ENCODE measurements at regions not wholly inside any gene's neighbourhood (a gene's known extent, or its start where the extent isn't known, plus 50 kb on each side); places are given as distances from the start of the nearest gene placed in this dataset.

DNA sequence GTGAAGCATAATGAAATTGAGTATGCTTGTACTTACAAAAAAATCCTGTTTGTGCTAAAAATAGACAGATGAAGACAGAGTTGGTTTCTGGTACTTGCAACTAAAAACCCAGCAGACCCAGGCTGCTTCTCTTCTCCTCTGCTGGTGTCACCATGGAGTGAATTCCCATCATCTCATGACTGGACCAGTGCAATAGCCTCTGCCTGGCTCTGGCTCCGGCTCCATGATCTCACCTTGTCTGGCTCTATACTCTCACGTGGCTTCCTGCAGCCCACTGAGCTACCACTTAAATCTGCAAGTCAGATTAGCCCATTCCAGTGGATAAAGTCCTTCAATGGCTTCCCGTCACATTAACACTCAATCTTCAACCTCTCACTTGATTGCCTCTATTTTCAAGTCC, 129.2 kb upstream of the CADPS start:
- ChIA-PET POLR2A (interaction anchor here (0.6 kb wide), 2 partner anchors 1514 to 1724 kb away, joined by 3 to 5 read pairs; no protein-coding TSS in a partner anchor), CTCF (ENCODE audit: unreplicated experiment) (no interaction called here)
- no peaks in the 10 kb centered on the region for H3K4me1 ChIP-seq (ENCODE audit: insufficient read depth, low read length, poor library complexity, severe bottlenecking)
- H3K36me3 ChIP-seq (ENCODE audit: insufficient read depth, low read length) = no peaks in the 10 kb centered on the region
- H3K9me2 ChIP-seq (ENCODE audit: insufficient read depth, low read length) = no peaks in the 10 kb centered on the region
- H2AFZ ChIP-seq (ENCODE audit: low read length) = no peak overlapping the region
- no peak overlapping the region for H3K27ac ChIP-seq (ENCODE audit: low read depth, low read length, poor library complexity, severe bottlenecking)
- DNase-seq (ENCODE audit: low spot score) = no peak
- intact Hi-C loops (cut with micrococcal nuclease; ENCODE audit: unreplicated experiment) = no loop called here
- H4K20me1 ChIP-seq (ENCODE audit: insufficient read depth, low read length) = no peaks in the 10 kb centered on the region
- BruUV-seq (replicated peaks) = no TSS peak
- H3K9me3 ChIP-seq (ENCODE audit: low read length) = no peaks in the 10 kb centered on the region
- no peak overlapping the region for H3K4me3 ChIP-seq (ENCODE audit: low read depth, low read length, poor library complexity, severe bottlenecking)
- TF ChIP-seq EZH2phosphoT487 (IDR thresholded peaks at IDR 0.05; ENCODE audit: borderline replicate concordance, low read depth, low read length) = no peak
- TF ChIP-seq, protein P1, sequence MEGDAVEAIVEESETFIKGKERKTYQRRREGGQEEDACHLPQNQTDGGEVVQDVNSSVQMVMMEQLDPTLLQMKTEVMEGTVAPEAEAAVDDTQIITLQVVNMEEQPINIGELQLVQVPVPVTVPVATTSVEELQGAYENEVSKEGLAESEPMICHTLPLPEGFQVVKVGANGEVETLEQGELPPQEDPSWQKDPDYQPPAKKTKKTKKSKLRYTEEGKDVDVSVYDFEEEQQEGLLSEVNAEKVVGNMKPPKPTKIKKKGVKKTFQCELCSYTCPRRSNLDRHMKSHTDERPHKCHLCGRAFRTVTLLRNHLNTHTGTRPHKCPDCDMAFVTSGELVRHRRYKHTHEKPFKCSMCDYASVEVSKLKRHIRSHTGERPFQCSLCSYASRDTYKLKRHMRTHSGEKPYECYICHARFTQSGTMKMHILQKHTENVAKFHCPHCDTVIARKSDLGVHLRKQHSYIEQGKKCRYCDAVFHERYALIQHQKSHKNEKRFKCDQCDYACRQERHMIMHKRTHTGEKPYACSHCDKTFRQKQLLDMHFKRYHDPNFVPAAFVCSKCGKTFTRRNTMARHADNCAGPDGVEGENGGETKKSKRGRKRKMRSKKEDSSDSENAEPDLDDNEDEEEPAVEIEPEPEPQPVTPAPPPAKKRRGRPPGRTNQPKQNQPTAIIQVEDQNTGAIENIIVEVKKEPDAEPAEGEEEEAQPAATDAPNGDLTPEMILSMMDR (conservative IDR thresholded peaks at IDR 0.05; ENCODE audit: low read length) = no peak
- no peak overlapping the region for H3K4me2 ChIP-seq (ENCODE audit: low read length)
- no peaks in the 10 kb centered on the region for H3K79me2 ChIP-seq (ENCODE audit: insufficient read depth, low read depth, low read length)

DNA sequence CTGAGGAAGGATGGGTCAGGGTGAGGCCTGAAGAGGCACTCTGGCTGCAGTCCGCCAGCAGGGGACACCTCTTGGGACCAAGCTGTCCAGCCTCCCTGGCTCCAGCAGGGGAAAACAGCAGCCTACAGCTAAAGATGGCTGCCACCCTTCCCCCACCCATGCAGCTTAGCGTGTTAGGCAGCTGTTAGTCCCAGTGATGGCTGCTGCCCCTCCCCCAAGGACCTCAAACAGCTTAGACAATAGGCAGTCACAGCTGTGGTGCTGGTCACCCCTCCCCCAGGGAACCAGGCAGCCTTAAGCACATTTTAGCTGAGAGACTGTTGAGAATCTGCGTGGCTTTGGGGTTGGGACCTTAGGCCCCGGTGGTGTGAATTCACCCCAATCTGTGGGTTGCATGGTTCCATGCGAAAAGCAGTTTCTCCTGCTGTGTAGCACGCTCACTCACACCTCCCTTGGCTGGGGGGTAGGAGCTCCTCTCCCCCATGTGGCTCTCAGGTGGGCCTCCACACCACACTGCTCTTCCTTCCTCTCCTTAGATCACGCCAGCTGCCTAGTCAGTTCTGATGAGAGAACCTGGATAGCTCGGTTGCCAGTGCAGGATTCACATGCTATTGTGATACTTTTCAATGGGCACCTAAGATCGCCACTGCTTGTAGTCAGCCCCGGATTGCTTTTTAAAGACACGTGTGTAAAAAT, 140.5 kb upstream of the CADPS start:
- Histone ChIP-seq H3K9me3 (ENCODE audit: low read length) (no peaks in the 10 kb centered on the region), H3K27ac (ENCODE audit: low read depth, low read length, poor library complexity, severe bottlenecking) (peak overlapping the region; percentile 15), H4K20me1 (ENCODE audit: insufficient read depth, low read length) (no peaks in the 10 kb centered on the region), H3K4me2 (ENCODE audit: low read length) (peak overlapping the region; percentile 29; the same call in 1 of the 2 replicates), H3K9me2 (ENCODE audit: insufficient read depth, low read length) (no peaks in the 10 kb centered on the region), H3K79me2 (ENCODE audit: insufficient read depth, low read depth, low read length) (no peaks in the 10 kb centered on the region), H2AFZ (ENCODE audit: low read length) (0 out of 2 replicates have a peak overlapping the region, but pooled peaks have one; percentile 18), H3K36me3 (ENCODE audit: insufficient read depth, low read length) (no peaks in the 10 kb centered on the region), H3K4me3 (ENCODE audit: low read depth, low read length, poor library complexity, severe bottlenecking) (no peak overlapping the region), H3K4me1 (ENCODE audit: insufficient read depth, low read length, poor library complexity, severe bottlenecking) (peaks cover 12% of the 10 kb centered on the region)
- no TSS peak for BruUV-seq (replicated peaks)
- DNase-seq (ENCODE audit: low spot score) = peak; percentile 71
- TF ChIP-seq EZH2phosphoT487 (IDR thresholded peaks at IDR 0.05; ENCODE audit: borderline replicate concordance, low read depth, low read length) = no peak
- TF ChIP-seq, protein P1 (conservative IDR thresholded peaks at IDR 0.05; ENCODE audit: low read length) = no peak
- CTCF ChIA-PET (ENCODE audit: unreplicated experiment) = no interaction called here
- POLR2A ChIA-PET = no interaction called here
- intact Hi-C loops (cut with micrococcal nuclease; ENCODE audit: unreplicated experiment) = no loop called here

DNA sequence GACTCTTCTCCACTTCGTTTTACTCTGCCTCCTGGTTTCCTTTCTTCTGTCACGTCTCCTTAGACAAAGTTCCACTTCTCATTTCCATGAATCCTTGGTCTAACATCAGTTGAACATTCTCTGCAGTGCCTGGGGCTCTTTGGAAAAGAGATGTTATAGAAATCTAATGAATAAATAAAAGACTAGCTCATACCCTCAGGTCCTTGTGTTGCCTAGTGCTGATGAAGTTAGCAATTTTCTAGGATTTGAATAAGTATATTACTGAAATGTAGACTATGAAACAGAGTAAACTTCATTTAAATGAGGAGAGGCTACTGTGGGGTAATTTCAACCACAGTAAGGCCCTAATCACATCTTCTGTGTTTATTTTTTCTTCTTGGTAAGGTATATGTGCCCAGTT, 146.9 kb upstream of the CADPS start:
- intact Hi-C loops (cut with micrococcal nuclease; ENCODE audit: unreplicated experiment) = no loop called here
- H4K20me1 ChIP-seq (ENCODE audit: insufficient read depth, low read length) = no peaks in the 10 kb centered on the region
- no peaks in the 10 kb centered on the region for H3K9me2 ChIP-seq (ENCODE audit: insufficient read depth, low read length)
- no peak overlapping the region for H2AFZ ChIP-seq (ENCODE audit: low read length)
- TF ChIP-seq EZH2phosphoT487 (IDR thresholded peaks at IDR 0.05; ENCODE audit: borderline replicate concordance, low read depth, low read length) = no peak
- TF ChIP-seq, protein P1 (conservative IDR thresholded peaks at IDR 0.05; ENCODE audit: low read length) = no peak
- no peak for DNase-seq (ENCODE audit: low spot score)
- H3K4me2 ChIP-seq (ENCODE audit: low read length) = no peak overlapping the region
- H3K4me3 ChIP-seq (ENCODE audit: low read depth, low read length, poor library complexity, severe bottlenecking) = no peak overlapping the region
- ChIA-PET POLR2A (no interaction called here), CTCF (ENCODE audit: unreplicated experiment) (no interaction called here)
- no TSS peak for BruUV-seq (replicated peaks)
- H3K9me3 ChIP-seq (ENCODE audit: low read length) = no peaks in the 10 kb centered on the region
- H3K4me1 ChIP-seq (ENCODE audit: insufficient read depth, low read length, poor library complexity, severe bottlenecking) = no peaks in the 10 kb centered on the region
- H3K79me2 ChIP-seq (ENCODE audit: insufficient read depth, low read depth, low read length) = no peaks in the 10 kb centered on the region
- H3K36me3 ChIP-seq (ENCODE audit: insufficient read depth, low read length) = no peaks in the 10 kb centered on the region
- no peak overlapping the region for H3K27ac ChIP-seq (ENCODE audit: low read depth, low read length, poor library complexity, severe bottlenecking)
